ENCODE measurements at regions not wholly inside any gene's neighbourhood (a gene's known extent, or its start where the extent isn't known, plus 50 kb on each side); places are given as distances from the start of the nearest gene placed in this dataset.

- H3K36me3 ChIP-seq (ENCODE audit: insufficient read depth, low read length): no peaks in the 10 kb centered on the region
- no peaks in the 10 kb centered on the region for H3K27me3 ChIP-seq (ENCODE audit: control insufficient read depth in 1 of 2, insufficient read depth in 2 of 2, low read length in 2 of 2)
- H3K9ac ChIP-seq (ENCODE audit: low read length): no peak overlapping the region
- H3K4me3 ChIP-seq (ENCODE audit: low read depth in 1 of 2, low read length in 2 of 2): no peak overlapping the region
- no peaks in the 10 kb centered on the region for H3K9me3 ChIP-seq (ENCODE audit: low read length)
- H3K4me1 ChIP-seq (ENCODE audit: insufficient read depth, low read length): no peaks in the 10 kb centered on the region
- no peak overlapping the region for H3K27ac ChIP-seq (ENCODE audit: low read depth, low read length)
These were observed 2338.6 kb downstream of the LRRC4C start for GRCh38 chr11:39120890-39121289.

GRCh38 chr11:39113606-39114005 lies 2345.8 kb downstream of the LRRC4C start:
- no peak overlapping the region for H3K4me3 ChIP-seq (ENCODE audit: low read depth in 1 of 2, low read length in 2 of 2)
- H3K27me3 ChIP-seq (ENCODE audit: control insufficient read depth in 1 of 2, insufficient read depth in 2 of 2, low read length in 2 of 2): no peaks in the 10 kb centered on the region
- H3K36me3 ChIP-seq (ENCODE audit: insufficient read depth, low read length): no peaks in the 10 kb centered on the region
- no peaks in the 10 kb centered on the region for H3K9me3 ChIP-seq (ENCODE audit: low read length)
- H3K9ac ChIP-seq (ENCODE audit: low read length): no peak overlapping the region
- no peak overlapping the region for H3K27ac ChIP-seq (ENCODE audit: low read depth, low read length)
- H3K4me1 ChIP-seq (ENCODE audit: insufficient read depth, low read length): no peaks in the 10 kb centered on the region

GRCh38 chr11:39102236-39102635 lies 2357.2 kb downstream of the LRRC4C start:
- H3K27ac ChIP-seq (ENCODE audit: low read depth, low read length): no peak overlapping the region

GRCh38 chr11:39078465-39078864 lies 2381.0 kb downstream of the LRRC4C start:
- Histone ChIP-seq H3K27me3 (ENCODE audit: control insufficient read depth in 1 of 2, insufficient read depth in 2 of 2, low read length in 2 of 2) (no peaks in the 10 kb centered on the region), H3K9me3 (ENCODE audit: low read length) (no peaks in the 10 kb centered on the region)

More at GRCh38 chr11:39102236-39102635, 2357.2 kb downstream of the LRRC4C start:
- no peak overlapping the region for H3K4me3 ChIP-seq (ENCODE audit: low read depth in 1 of 2, low read length in 2 of 2)
- H3K27me3 ChIP-seq (ENCODE audit: control insufficient read depth in 1 of 2, insufficient read depth in 2 of 2, low read length in 2 of 2): no peaks in the 10 kb centered on the region
- no peak overlapping the region for H3K9ac ChIP-seq (ENCODE audit: low read length)
- no peaks in the 10 kb centered on the region for H3K36me3 ChIP-seq (ENCODE audit: insufficient read depth, low read length)
- no peaks in the 10 kb centered on the region for H3K9me3 ChIP-seq (ENCODE audit: low read length)
- no peaks in the 10 kb centered on the region for H3K4me1 ChIP-seq (ENCODE audit: insufficient read depth, low read length)

GRCh38 chr11:39037611-39038010 lies 2421.8 kb downstream of the LRRC4C start:
- no peak overlapping the region for H3K27ac ChIP-seq (ENCODE audit: low read depth, low read length)
- no peak overlapping the region for H3K4me3 ChIP-seq (ENCODE audit: low read depth in 1 of 2, low read length in 2 of 2)
- no peaks in the 10 kb centered on the region for H3K36me3 ChIP-seq (ENCODE audit: insufficient read depth, low read length)
- H3K9me3 ChIP-seq (ENCODE audit: low read length): no peaks in the 10 kb centered on the region
- no peak overlapping the region for H3K9ac ChIP-seq (ENCODE audit: low read length)
- no peaks in the 10 kb centered on the region for H3K4me1 ChIP-seq (ENCODE audit: insufficient read depth, low read length)
- H3K27me3 ChIP-seq (ENCODE audit: control insufficient read depth in 1 of 2, insufficient read depth in 2 of 2, low read length in 2 of 2): no peaks in the 10 kb centered on the region

More at GRCh38 chr11:39078465-39078864, 2381.0 kb downstream of the LRRC4C start:
- Histone ChIP-seq H3K4me3 (ENCODE audit: low read depth in 1 of 2, low read length in 2 of 2) (no peak overlapping the region), H3K4me1 (ENCODE audit: insufficient read depth, low read length) (no peaks in the 10 kb centered on the region), H3K36me3 (ENCODE audit: insufficient read depth, low read length) (no peaks in the 10 kb centered on the region), H3K9ac (ENCODE audit: low read length) (no peak overlapping the region), H3K27ac (ENCODE audit: low read depth, low read length) (no peak overlapping the region)

GRCh38 chr11:39036021-39036420 lies 2423.4 kb downstream of the LRRC4C start:
- no peak overlapping the region for H3K9ac ChIP-seq (ENCODE audit: low read length)
- no peak overlapping the region for H3K27ac ChIP-seq (ENCODE audit: low read depth, low read length)
- H3K36me3 ChIP-seq (ENCODE audit: insufficient read depth, low read length): no peaks in the 10 kb centered on the region
- no peaks in the 10 kb centered on the region for H3K4me1 ChIP-seq (ENCODE audit: insufficient read depth, low read length)
- H3K4me3 ChIP-seq (ENCODE audit: low read depth in 1 of 2, low read length in 2 of 2): no peak overlapping the region
- H3K9me3 ChIP-seq (ENCODE audit: low read length): no peaks in the 10 kb centered on the region
- H3K27me3 ChIP-seq (ENCODE audit: control insufficient read depth in 1 of 2, insufficient read depth in 2 of 2, low read length in 2 of 2): no peaks in the 10 kb centered on the region

- Histone ChIP-seq H3K4me3 (ENCODE audit: low read depth in 1 of 2, low read length in 2 of 2) (no peak overlapping the region), H3K27me3 (ENCODE audit: control insufficient read depth in 1 of 2, insufficient read depth in 2 of 2, low read length in 2 of 2) (no peaks in the 10 kb centered on the region), H3K4me1 (ENCODE audit: insufficient read depth, low read length) (no peaks in the 10 kb centered on the region), H3K9me3 (ENCODE audit: low read length) (no peaks in the 10 kb centered on the region), H3K27ac (ENCODE audit: low read depth, low read length) (no peak overlapping the region), H3K9ac (ENCODE audit: low read length) (no peak overlapping the region), H3K36me3 (ENCODE audit: insufficient read depth, low read length) (no peaks in the 10 kb centered on the region)
These were observed 2423.5 kb upstream of the RAG2 start for GRCh38 chr11:39021539-39021938.

- H3K27me3 ChIP-seq (ENCODE audit: control insufficient read depth in 1 of 2, insufficient read depth in 2 of 2, low read length in 2 of 2): no peaks in the 10 kb centered on the region
- H3K27ac ChIP-seq (ENCODE audit: low read depth, low read length): no peak overlapping the region
- H3K9me3 ChIP-seq (ENCODE audit: low read length): no peaks in the 10 kb centered on the region
- H3K4me3 ChIP-seq (ENCODE audit: low read depth in 1 of 2, low read length in 2 of 2): no peak overlapping the region
- H3K9ac ChIP-seq (ENCODE audit: low read length): no peak overlapping the region
- peaks cover 7% of the 10 kb centered on the region for H3K4me1 ChIP-seq (ENCODE audit: insufficient read depth, low read length)
- H3K36me3 ChIP-seq (ENCODE audit: insufficient read depth, low read length): no peaks in the 10 kb centered on the region
These were observed 2413.8 kb upstream of the RAG2 start for GRCh38 chr11:39011797-39012196.

GRCh38 chr11:38990841-38991240 lies 2392.8 kb upstream of the RAG2 start:
- H3K27me3 ChIP-seq (ENCODE audit: control insufficient read depth in 1 of 2, insufficient read depth in 2 of 2, low read length in 2 of 2): no peaks in the 10 kb centered on the region
- no peaks in the 10 kb centered on the region for H3K9me3 ChIP-seq (ENCODE audit: low read length)
- no peak overlapping the region for H3K27ac ChIP-seq (ENCODE audit: low read depth, low read length)
- no peaks in the 10 kb centered on the region for H3K36me3 ChIP-seq (ENCODE audit: insufficient read depth, low read length)
- H3K4me1 ChIP-seq (ENCODE audit: insufficient read depth, low read length): no peaks in the 10 kb centered on the region
- no peak overlapping the region for H3K9ac ChIP-seq (ENCODE audit: low read length)
- no peak overlapping the region for H3K4me3 ChIP-seq (ENCODE audit: low read depth in 1 of 2, low read length in 2 of 2)

GRCh38 chr11:38990139-38990538 lies 2392.1 kb upstream of the RAG2 start:
- Histone ChIP-seq H3K27ac (ENCODE audit: low read depth, low read length) (no peak overlapping the region), H3K9me3 (ENCODE audit: low read length) (no peaks in the 10 kb centered on the region), H3K4me1 (ENCODE audit: insufficient read depth, low read length) (no peaks in the 10 kb centered on the region), H3K36me3 (ENCODE audit: insufficient read depth, low read length) (no peaks in the 10 kb centered on the region), H3K27me3 (ENCODE audit: control insufficient read depth in 1 of 2, insufficient read depth in 2 of 2, low read length in 2 of 2) (no peaks in the 10 kb centered on the region), H3K4me3 (ENCODE audit: low read depth in 1 of 2, low read length in 2 of 2) (no peak overlapping the region), H3K9ac (ENCODE audit: low read length) (no peak overlapping the region)

GRCh38 chr11:38988908-38989307 lies 2390.9 kb upstream of the RAG2 start:
- Histone ChIP-seq H3K4me1 (ENCODE audit: insufficient read depth, low read length) (no peaks in the 10 kb centered on the region), H3K36me3 (ENCODE audit: insufficient read depth, low read length) (no peaks in the 10 kb centered on the region), H3K27me3 (ENCODE audit: control insufficient read depth in 1 of 2, insufficient read depth in 2 of 2, low read length in 2 of 2) (no peaks in the 10 kb centered on the region), H3K4me3 (ENCODE audit: low read depth in 1 of 2, low read length in 2 of 2) (no peak overlapping the region), H3K27ac (ENCODE audit: low read depth, low read length) (no peak overlapping the region), H3K9ac (ENCODE audit: low read length) (no peak overlapping the region), H3K9me3 (ENCODE audit: low read length) (no peaks in the 10 kb centered on the region)

- peaks cover 6% of the 10 kb centered on the region for H3K4me1 ChIP-seq (ENCODE audit: insufficient read depth, low read length)
These were observed 2374.2 kb upstream of the RAG2 start for GRCh38 chr11:38972220-38972619.

More at GRCh38 chr11:38972220-38972619, 2374.2 kb upstream of the RAG2 start:
- no peaks in the 10 kb centered on the region for H3K36me3 ChIP-seq (ENCODE audit: insufficient read depth, low read length)
- H3K27ac ChIP-seq (ENCODE audit: low read depth, low read length): no peak overlapping the region
- no peak overlapping the region for H3K9ac ChIP-seq (ENCODE audit: low read length)
- no peak overlapping the region for H3K4me3 ChIP-seq (ENCODE audit: low read depth in 1 of 2, low read length in 2 of 2)
- no peaks in the 10 kb centered on the region for H3K9me3 ChIP-seq (ENCODE audit: low read length)
- no peaks in the 10 kb centered on the region for H3K27me3 ChIP-seq (ENCODE audit: control insufficient read depth in 1 of 2, insufficient read depth in 2 of 2, low read length in 2 of 2)

Measured in muscle layer of colon (tissue), 2 donors.